Keratinocyte (primary cell): ENCODE measurements at regions not wholly inside any gene's neighbourhood (a gene's known extent, or its start where the extent isn't known, plus 50 kb on each side); places are given as distances from the start of the nearest gene placed in this dataset.

Experiments used
- CTCF ChIP-seq, 3 experiments: IDR thresholded peaks in 1 of 3; conservative IDR thresholded peaks in 1 of 3; optimal IDR thresholded peaks in 1 of 3; 2 replicates in 2 of 3; 3 replicates in 1 of 3; pipeline versions ENCODE3 to v1.5.1; 2011; ENCODE audit warnings: low read length in 3 of 3, mild to moderate bottlenecking in 3 of 3, moderate library complexity in 2 of 3, control low read depth in 1 of 3, inconsistent platforms in 1 of 3; ENCODE audit not compliant: insufficient read depth in 2 of 3; ENCODE audit errors: extremely low read depth in 1 of 3
- EZH2 ChIP-seq: IDR thresholded peaks from one replicate; pipeline ENCODE4 v1.6.1; 2012; ENCODE audit warnings: inconsistent platforms, mild to moderate bottlenecking, low read length, moderate library complexity

- TF ChIP-seq CTCF (optimal IDR thresholded peaks at IDR 0.05 in 1 of 3, IDR thresholded peaks at IDR 0.05 in 1 of 3, conservative IDR thresholded peaks at IDR 0.05 in 1 of 3; ENCODE audit: extremely low read depth in 1 of 3, insufficient read depth in 2 of 3, low read length in 3 of 3) (no peak), EZH2 (no peak)
Observed at GRCh38 chr4:57412259-57413054, 302.3 kb upstream of the IGFBP7 start.
